ENCODE measurements at regions not wholly inside any gene's neighbourhood (a gene's known extent, or its start where the extent isn't known, plus 50 kb on each side); places are given as distances from the start of the nearest gene placed in this dataset.

DNA sequence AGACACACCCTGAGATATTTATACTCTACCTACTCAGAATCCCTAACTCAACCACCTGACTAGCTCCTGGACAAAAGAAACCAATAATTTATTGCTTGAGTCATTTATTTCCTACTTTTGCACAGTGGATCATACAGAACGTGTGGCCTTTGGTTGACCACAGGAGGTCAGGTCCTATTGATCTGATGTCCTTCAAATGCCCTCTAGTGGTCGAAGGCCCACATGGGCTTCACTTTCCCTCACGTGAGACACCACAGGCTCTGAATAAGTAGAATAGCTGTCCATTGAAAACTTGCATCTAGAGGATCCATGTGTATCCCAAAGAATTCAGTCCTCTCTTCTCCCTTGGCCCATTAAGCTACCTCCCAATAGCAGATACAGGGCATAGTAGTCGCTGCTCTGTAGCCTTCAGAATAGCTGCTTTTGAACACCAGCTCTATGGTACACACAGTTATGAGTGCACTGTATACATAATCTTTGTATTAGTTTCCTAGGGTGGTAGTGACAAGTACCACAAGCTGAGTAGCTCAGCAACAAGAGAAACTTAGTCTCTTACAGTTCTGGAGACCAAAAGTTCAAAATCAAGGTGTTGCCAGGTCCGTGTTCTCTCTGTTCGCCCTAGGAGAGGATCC is 177.6 kb upstream of the SMARCA2 start:
- TF ChIP-seq POLR2AphosphoS5 (IDR thresholded peaks at IDR 0.05): no peak
- TF ChIP-seq POLR2A (IDR thresholded peaks at IDR 0.05): no peak

All from suprapubic skin (tissue), 4 donors.